ENCODE measurements at regions not wholly inside any gene's neighbourhood (a gene's known extent, or its start where the extent isn't known, plus 50 kb on each side); places are given as distances from the start of the nearest gene placed in this dataset.

- Histone ChIP-seq H3K27ac (ENCODE audit: insufficient read depth, low read depth, low read length) (no peak overlapping the region), H3K4me3 (replicated peaks in 1 of 3; ENCODE audit: insufficient read depth in 1 of 3, low read depth in 1 of 3, low read length in 3 of 3) (no peak overlapping the region), H3K4me1 (ENCODE audit: control insufficient read depth, extremely low read depth, insufficient read depth, low read length) (no peaks in the 10 kb centered on the region), H2AFZ (ENCODE audit: low read depth, low read length) (no peak overlapping the region), H3K9ac (replicated peaks; ENCODE audit: extremely low read depth, insufficient read depth, low read length) (no peak overlapping the region), H3K36me3 (ENCODE audit: control insufficient read depth in 2 of 2, extremely low read depth in 1 of 2, insufficient read depth in 2 of 2, low read length in 2 of 2) (no peaks in the 10 kb centered on the region), H3K9me1 (replicated peaks; ENCODE audit: control insufficient read depth, extremely low read depth, insufficient read depth, low read length) (no peaks in the 10 kb centered on the region), H3K27me3 (ENCODE audit: control insufficient read depth in 2 of 2, insufficient read depth in 2 of 2, low read length in 2 of 2) (peaks cover 5 to 8% of the 10 kb centered on the region in 2 experiments), H3K4me2 (ENCODE audit: insufficient read depth, low read length) (no peak overlapping the region), H3K79me2 (ENCODE audit: control insufficient read depth, insufficient read depth, low read length) (no peaks in the 10 kb centered on the region), H3K9me3 (replicated peaks; ENCODE audit: control insufficient read depth, insufficient read depth, low read length) (no peaks in the 10 kb centered on the region), H4K20me1 (replicated peaks; ENCODE audit: control insufficient read depth, extremely low read depth, insufficient read depth, low read length) (no peaks in the 10 kb centered on the region)
- TF ChIP-seq FOS (IDR thresholded peaks at IDR 0.05; ENCODE audit: borderline replicate concordance, insufficient read depth, low read length) (no peak), EZH2 (IDR thresholded peaks at IDR 0.05; ENCODE audit: borderline replicate concordance, low read depth, low read length, severe bottlenecking) (no peak), POLR2AphosphoS5 (IDR thresholded peaks at IDR 0.05; ENCODE audit: insufficient read depth, low read depth, low read length) (no peak), MYC (IDR thresholded peaks at IDR 0.05; ENCODE audit: low read depth, low read length) (no peak), MAX (IDR thresholded peaks at IDR 0.05; ENCODE audit: insufficient read depth, insufficient read length) (no peak), JUN (IDR thresholded peaks at IDR 0.05; ENCODE audit: borderline replicate concordance, insufficient read depth, insufficient read length, low read depth) (no peak), GATA2 (IDR thresholded peaks at IDR 0.05; ENCODE audit: insufficient read depth, insufficient read length, low read depth, low read length) (no peak), POLR2A (IDR thresholded peaks at IDR 0.05; ENCODE audit: low read depth, low read length) (no peak)
- TF ChIP-seq, protein P1, sequence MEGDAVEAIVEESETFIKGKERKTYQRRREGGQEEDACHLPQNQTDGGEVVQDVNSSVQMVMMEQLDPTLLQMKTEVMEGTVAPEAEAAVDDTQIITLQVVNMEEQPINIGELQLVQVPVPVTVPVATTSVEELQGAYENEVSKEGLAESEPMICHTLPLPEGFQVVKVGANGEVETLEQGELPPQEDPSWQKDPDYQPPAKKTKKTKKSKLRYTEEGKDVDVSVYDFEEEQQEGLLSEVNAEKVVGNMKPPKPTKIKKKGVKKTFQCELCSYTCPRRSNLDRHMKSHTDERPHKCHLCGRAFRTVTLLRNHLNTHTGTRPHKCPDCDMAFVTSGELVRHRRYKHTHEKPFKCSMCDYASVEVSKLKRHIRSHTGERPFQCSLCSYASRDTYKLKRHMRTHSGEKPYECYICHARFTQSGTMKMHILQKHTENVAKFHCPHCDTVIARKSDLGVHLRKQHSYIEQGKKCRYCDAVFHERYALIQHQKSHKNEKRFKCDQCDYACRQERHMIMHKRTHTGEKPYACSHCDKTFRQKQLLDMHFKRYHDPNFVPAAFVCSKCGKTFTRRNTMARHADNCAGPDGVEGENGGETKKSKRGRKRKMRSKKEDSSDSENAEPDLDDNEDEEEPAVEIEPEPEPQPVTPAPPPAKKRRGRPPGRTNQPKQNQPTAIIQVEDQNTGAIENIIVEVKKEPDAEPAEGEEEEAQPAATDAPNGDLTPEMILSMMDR (IDR thresholded peaks at IDR 0.05; ENCODE audit: extremely low read depth in 1 of 2, insufficient read depth in 1 of 2, low read depth in 1 of 2, low read length in 2 of 2), result no peak
- intact Hi-C loops (cut with micrococcal nuclease) (no loop called here), dilution Hi-C loops (cut with MboI; ENCODE audit: extremely low pct_ligation_motif_present, low sequenced_read_pairs) (no loop called here)
- BruUV-seq (replicated peaks), result no TSS peak
- DNase-seq (ENCODE audit: low read depth, low spot score) (no peak), FAIRE-seq (no peak)
- CTCF ChIA-PET, result interaction anchor here (1.0 to 4.5 kb wide), 2 partner anchors 8 to 75 kb away, joined by 4 to 27 read pairs; no protein-coding TSS in a partner anchor
- POLR2A ChIA-PET, result no interaction called here
Observed at GRCh38 chr4:138863160-138863559, 152.4 kb upstream of the NOCT start.
